BLaER1 treated with 17β-estradiol and CSF1 and Interleukin-3, amounts not matched to agents 10 nM and 100 nM (cell line): ENCODE measurements at regions not wholly inside any gene's neighbourhood (a gene's known extent, or its start where the extent isn't known, plus 50 kb on each side); places are given as distances from the start of the nearest gene placed in this dataset.
"Not testable (repeated sequence)": the region's sequence is repeated elsewhere in the genome, so short reads cannot be mapped to it uniquely, and the experiment has no call there.

Experiments used
- H3K27ac ChIP-seq, 11 experiments: shearing (Covaris generic); formaldehyde crosslinking; 2 replicates each; pipeline ENCODE4 v1.8.1; 2022
- H3K27me3 ChIP-seq, 11 experiments: shearing (Covaris generic); formaldehyde crosslinking; 2 replicates each; pipeline ENCODE4 v1.8.1; 2022
- H3K36me3 ChIP-seq, 11 experiments: shearing (Covaris generic); formaldehyde crosslinking; 2 replicates each; pipeline ENCODE4 v1.8.1; 2022
- H3K4me1 ChIP-seq, 10 experiments: shearing (Covaris generic); formaldehyde crosslinking; 2 replicates each; pipeline ENCODE4 v1.8.1; 2022
- H3K4me2 ChIP-seq, 11 experiments: shearing (Covaris generic); formaldehyde crosslinking; 2 replicates each; pipeline ENCODE4 v1.8.1; 2022
- H3K4me3 ChIP-seq, 10 experiments: shearing (Covaris generic); formaldehyde crosslinking; 2 replicates each; pipeline ENCODE4 v1.8.1; 2022
- H3K9ac ChIP-seq, 11 experiments: shearing (Covaris generic); formaldehyde crosslinking; 2 replicates each; pipeline ENCODE4 v1.8.1; 2022
- H3K9me3 ChIP-seq, 11 experiments: shearing (Covaris generic); formaldehyde crosslinking; replicated peaks in 1 of 11; 2 replicates each; pipeline ENCODE4 v1.8.1; 2022
- H4K20me1 ChIP-seq, 11 experiments: shearing (Covaris generic); formaldehyde crosslinking; 2 replicates each; pipeline ENCODE4 v1.8.1; 2022
- Cebpa-rat ChIP-seq, 11 experiments: shearing (Covaris generic); IDR thresholded peaks; 2 replicates each; pipeline ENCODE4 v1.8.1; 2022

- H3K4me2 ChIP-seq: no peak overlapping the region
- H3K27me3 ChIP-seq: no peaks in the 10 kb centered on the region
- H3K4me1 ChIP-seq: no peaks in the 10 kb centered on the region
- H3K9ac ChIP-seq: no peak overlapping the region
- H3K9me3 ChIP-seq: peaks cover 9 to 61% (median 19%) of the 10 kb centered on the region in 11 experiments; a peak in 17 of 22 replicates
- no peak overlapping the region for H3K4me3 ChIP-seq
- TF ChIP-seq Cebpa-rat (IDR thresholded peaks at IDR 0.05): no peak
- no peak overlapping the region for H3K27ac ChIP-seq
- no peaks in the 10 kb centered on the region; a peak in 1 of 22 replicates for H4K20me1 ChIP-seq
- no peaks in the 10 kb centered on the region for H3K36me3 ChIP-seq
Observed at GRCh38 chr7:63042730-63043511, 955.7 kb upstream of the ZNF722 start.

DNA sequence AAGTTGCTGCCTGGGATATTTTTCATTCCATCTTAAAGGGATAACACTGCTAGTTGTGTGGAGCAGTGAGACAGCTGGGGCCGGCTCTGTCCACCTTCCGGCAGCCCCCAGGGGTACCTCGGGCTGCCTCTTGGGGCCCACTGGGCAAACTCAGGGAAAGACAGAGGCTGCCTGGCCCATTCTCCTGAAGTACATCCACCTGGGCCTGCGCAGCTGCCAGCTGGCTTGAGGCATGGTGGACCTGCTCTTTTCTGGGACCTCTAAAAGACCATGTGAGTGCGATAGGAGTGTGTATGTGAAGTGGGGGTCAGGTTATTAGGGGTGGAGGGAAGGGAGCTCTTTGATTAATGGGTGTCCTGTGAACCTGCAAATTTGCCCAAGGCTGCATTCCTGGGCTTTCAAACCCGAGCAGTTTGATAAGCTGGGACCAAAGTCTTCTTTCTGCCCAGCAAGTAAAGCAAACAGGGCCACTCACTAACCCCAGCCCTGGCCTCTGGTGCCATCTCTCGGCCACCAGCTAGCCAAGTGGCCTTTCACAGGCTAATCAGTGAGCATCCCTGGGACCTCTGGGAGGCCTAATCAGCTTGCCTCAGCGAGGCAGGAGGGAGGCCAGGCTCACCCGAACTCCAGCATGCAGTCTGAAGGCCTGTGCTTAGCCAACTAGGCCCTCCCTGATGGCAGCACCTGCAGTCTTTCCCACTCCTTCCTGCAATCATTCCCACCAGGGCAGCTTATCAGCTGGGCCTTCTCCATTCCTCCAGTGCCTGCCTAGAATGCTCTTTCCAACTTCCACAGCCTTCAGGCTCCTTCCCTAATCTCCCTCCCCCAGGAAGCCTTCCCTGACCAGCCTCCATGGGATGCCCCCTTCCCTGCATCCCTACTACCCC, 954.7 kb upstream of the ZNF722 start:
- no peak overlapping the region for H3K4me3 ChIP-seq
- no peak for TF ChIP-seq Cebpa-rat (IDR thresholded peaks at IDR 0.05)
- no peak overlapping the region for H3K4me2 ChIP-seq
- H4K20me1 ChIP-seq: no peaks in the 10 kb centered on the region; a peak in 1 of 22 replicates
- no peaks in the 10 kb centered on the region for H3K4me1 ChIP-seq
- H3K36me3 ChIP-seq: no peaks in the 10 kb centered on the region
- H3K9ac ChIP-seq: no peak overlapping the region
- no peak overlapping the region for H3K27ac ChIP-seq
- no peaks in the 10 kb centered on the region for H3K27me3 ChIP-seq
- H3K9me3 ChIP-seq: peaks cover 9 to 61% (median 18%) of the 10 kb centered on the region in 11 experiments; a peak in 17 of 22 replicates

DNA sequence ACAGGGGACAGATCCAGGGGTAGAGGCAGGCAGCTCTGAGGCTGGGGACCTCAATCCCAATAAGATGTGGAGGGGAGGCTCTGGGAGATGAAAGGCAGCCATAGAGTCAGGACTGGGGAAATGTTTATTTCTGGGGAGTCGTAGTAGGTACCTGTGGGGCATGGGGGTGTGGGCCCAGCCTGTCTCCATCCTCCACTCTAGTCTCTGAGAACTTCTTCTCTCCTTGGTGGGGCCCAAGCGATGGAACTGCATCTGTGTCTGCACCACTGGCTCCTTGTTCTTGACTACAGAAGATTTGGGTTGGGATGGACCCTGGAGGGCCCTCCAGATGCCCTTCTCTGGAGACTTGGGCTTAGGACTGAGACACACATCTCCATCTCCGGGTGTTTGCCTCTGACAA, 953.9 kb upstream of the ZNF722 start:
- no peak for TF ChIP-seq Cebpa-rat (IDR thresholded peaks at IDR 0.05)

GRCh38 chr7:63045575-63045974, 953.1 kb upstream of the ZNF722 start:
- no peaks in the 10 kb centered on the region; a peak in 1 of 22 replicates for H4K20me1 ChIP-seq
- H3K27me3 ChIP-seq: no peaks in the 10 kb centered on the region
- no peak overlapping the region for H3K4me2 ChIP-seq
- no peak overlapping the region for H3K27ac ChIP-seq
- H3K4me3 ChIP-seq: no peak overlapping the region
- no peak for TF ChIP-seq Cebpa-rat (IDR thresholded peaks at IDR 0.05)
- no peaks in the 10 kb centered on the region for H3K4me1 ChIP-seq
- peaks cover 9 to 53% (median 18%) of the 10 kb centered on the region in 11 experiments; a peak in 17 of 22 replicates for H3K9me3 ChIP-seq
- H3K9ac ChIP-seq: no peak overlapping the region
- H3K36me3 ChIP-seq: no peaks in the 10 kb centered on the region

More for the DNA sequence above, 953.9 kb upstream of the ZNF722 start:
- Histone ChIP-seq H3K36me3 (no peaks in the 10 kb centered on the region), H3K4me1 (no peaks in the 10 kb centered on the region), H3K4me3 (no peak overlapping the region), H3K4me2 (no peak overlapping the region), H3K27ac (no peak overlapping the region), H3K27me3 (no peaks in the 10 kb centered on the region), H4K20me1 (no peaks in the 10 kb centered on the region; a peak in 1 of 22 replicates), H3K9ac (no peak overlapping the region), H3K9me3 (peaks cover 9 to 55% (median 18%) of the 10 kb centered on the region in 11 experiments; a peak in 17 of 22 replicates)

GRCh38 chr7:63046612-63047011, 952.0 kb upstream of the ZNF722 start:
- Histone ChIP-seq H3K27ac (no peak overlapping the region), H3K4me2 (no peak overlapping the region), H3K9me3 (peaks cover 9 to 51% (median 22%) of the 10 kb centered on the region in 11 experiments; a peak in 19 of 22 replicates), H3K4me3 (no peak overlapping the region), H3K27me3 (no peaks in the 10 kb centered on the region), H3K4me1 (no peaks in the 10 kb centered on the region), H4K20me1 (no peaks in the 10 kb centered on the region), H3K9ac (no peak overlapping the region), H3K36me3 (no peaks in the 10 kb centered on the region)
- no peak for TF ChIP-seq Cebpa-rat (IDR thresholded peaks at IDR 0.05)

- H3K9me3 ChIP-seq: peaks cover 13 to 51% (median 25%) of the 10 kb centered on the region in 11 experiments; a peak in 19 of 22 replicates
Observed at GRCh38 chr7:63047061-63047460, 951.6 kb upstream of the ZNF722 start.

GRCh38 chr7:63047546-63047945, 951.1 kb upstream of the ZNF722 start:
- no peak overlapping the region for H3K27ac ChIP-seq
- peaks cover 17 to 53% (median 30%) of the 10 kb centered on the region in 11 experiments; a peak in 21 of 22 replicates for H3K9me3 ChIP-seq
- no peak overlapping the region for H3K4me2 ChIP-seq
- no peaks in the 10 kb centered on the region for H3K27me3 ChIP-seq
- no peaks in the 10 kb centered on the region for H3K4me1 ChIP-seq
- no peak for TF ChIP-seq Cebpa-rat (IDR thresholded peaks at IDR 0.05)
- H3K36me3 ChIP-seq: no peaks in the 10 kb centered on the region
- no peaks in the 10 kb centered on the region for H4K20me1 ChIP-seq
- no peak overlapping the region for H3K4me3 ChIP-seq
- no peak overlapping the region for H3K9ac ChIP-seq

More at GRCh38 chr7:63047061-63047460, 951.6 kb upstream of the ZNF722 start:
- no peaks in the 10 kb centered on the region for H3K27me3 ChIP-seq
- no peak overlapping the region for H3K4me2 ChIP-seq
- H3K4me3 ChIP-seq: no peak overlapping the region
- H3K27ac ChIP-seq: no peak overlapping the region
- H3K36me3 ChIP-seq: no peaks in the 10 kb centered on the region
- H3K9ac ChIP-seq: no peak overlapping the region
- TF ChIP-seq Cebpa-rat (IDR thresholded peaks at IDR 0.05): no peak
- H4K20me1 ChIP-seq: no peaks in the 10 kb centered on the region
- H3K4me1 ChIP-seq: no peaks in the 10 kb centered on the region

DNA sequence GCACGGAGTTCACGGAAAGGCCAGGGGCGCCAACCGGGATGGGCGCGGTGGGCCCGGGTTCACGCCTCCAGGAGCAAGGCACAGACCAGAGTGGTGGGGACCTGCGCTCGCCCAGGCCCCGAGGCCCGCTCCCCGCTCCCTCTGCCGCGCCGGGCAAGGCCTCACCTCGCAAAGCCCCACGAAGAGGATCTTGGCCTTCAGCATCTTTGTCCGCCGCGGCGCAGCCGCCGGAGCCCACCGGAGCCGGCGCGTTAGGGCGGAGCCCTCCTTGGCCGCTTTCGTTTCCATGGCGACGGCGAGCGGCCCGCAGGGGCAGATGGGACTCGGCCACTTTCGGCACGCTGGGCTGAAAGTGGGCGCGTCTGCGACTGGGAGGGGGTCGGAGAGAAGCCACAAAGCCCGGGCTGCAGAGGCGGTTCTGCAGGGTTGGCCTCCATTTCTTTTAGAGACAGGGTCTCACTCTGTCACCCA, 944.4 kb upstream of the ZNF722 start:
- Histone ChIP-seq H3K4me1 (no peaks in the 10 kb centered on the region), H3K9ac (no peak overlapping the region), H4K20me1 (no peaks in the 10 kb centered on the region), H3K27me3 (no peaks in the 10 kb centered on the region), H3K4me3 (no peak overlapping the region), H3K4me2 (no peak overlapping the region), H3K9me3 (peaks cover 63 to 82% (median 75%) of the 10 kb centered on the region in 11 experiments), H3K27ac (no peak overlapping the region), H3K36me3 (no peaks in the 10 kb centered on the region)
- no peak for TF ChIP-seq Cebpa-rat (IDR thresholded peaks at IDR 0.05)

GRCh38 chr7:63057265-63057664, 941.4 kb upstream of the ZNF722 start:
- no peaks in the 10 kb centered on the region for H3K27me3 ChIP-seq
- no peak for TF ChIP-seq Cebpa-rat (IDR thresholded peaks at IDR 0.05)
- no peaks in the 10 kb centered on the region for H3K36me3 ChIP-seq
- peaks cover 66 to 84% (median 78%) of the 10 kb centered on the region in 11 experiments for H3K9me3 ChIP-seq
- H3K4me2 ChIP-seq: no peak overlapping the region
- no peaks in the 10 kb centered on the region for H4K20me1 ChIP-seq
- H3K4me3 ChIP-seq: no peak overlapping the region
- no peak overlapping the region for H3K27ac ChIP-seq
- no peaks in the 10 kb centered on the region for H3K4me1 ChIP-seq
- no peak overlapping the region for H3K9ac ChIP-seq

GRCh38 chr7:63060701-63061100, 937.9 kb upstream of the ZNF722 start:
- not testable (repeated sequence) for H4K20me1 ChIP-seq, H3K4me1 ChIP-seq, H3K36me3 ChIP-seq, H3K27me3 ChIP-seq, H3K27ac ChIP-seq, H3K9ac ChIP-seq, H3K4me3 ChIP-seq, H3K4me2 ChIP-seq
- H3K9me3 ChIP-seq: peaks cover 35 to 52% (median 46%) of the 10 kb centered on the region in 11 experiments
